AG10803 (cell line): ENCODE measurements at regions not wholly inside any gene's neighbourhood (a gene's known extent, or its start where the extent isn't known, plus 50 kb on each side); places are given as distances from the start of the nearest gene placed in this dataset.

ENCODE experiments used
- DNase-seq: peaks from one replicate; pipeline ENCODE4 v3.0.0; 2010; ENCODE audit warnings: low read depth
- H3K4me3 ChIP-seq: 2 replicates; pipeline ENCODE4 v1.5.1; 2011; ENCODE audit warnings: mild to moderate bottlenecking, low read length, control low read depth
- TF ChIP-seq, protein P1 (sequence below): conservative IDR thresholded peaks from 2 replicates; pipeline ENCODE4 v1.5.1; 2011; ENCODE audit warnings: mild to moderate bottlenecking, low read length, control low read depth, inconsistent platforms

GRCh38 chr5:3287516-3287915 lies 308.1 kb upstream of the IRX1 start:
- TF ChIP-seq, protein P1, sequence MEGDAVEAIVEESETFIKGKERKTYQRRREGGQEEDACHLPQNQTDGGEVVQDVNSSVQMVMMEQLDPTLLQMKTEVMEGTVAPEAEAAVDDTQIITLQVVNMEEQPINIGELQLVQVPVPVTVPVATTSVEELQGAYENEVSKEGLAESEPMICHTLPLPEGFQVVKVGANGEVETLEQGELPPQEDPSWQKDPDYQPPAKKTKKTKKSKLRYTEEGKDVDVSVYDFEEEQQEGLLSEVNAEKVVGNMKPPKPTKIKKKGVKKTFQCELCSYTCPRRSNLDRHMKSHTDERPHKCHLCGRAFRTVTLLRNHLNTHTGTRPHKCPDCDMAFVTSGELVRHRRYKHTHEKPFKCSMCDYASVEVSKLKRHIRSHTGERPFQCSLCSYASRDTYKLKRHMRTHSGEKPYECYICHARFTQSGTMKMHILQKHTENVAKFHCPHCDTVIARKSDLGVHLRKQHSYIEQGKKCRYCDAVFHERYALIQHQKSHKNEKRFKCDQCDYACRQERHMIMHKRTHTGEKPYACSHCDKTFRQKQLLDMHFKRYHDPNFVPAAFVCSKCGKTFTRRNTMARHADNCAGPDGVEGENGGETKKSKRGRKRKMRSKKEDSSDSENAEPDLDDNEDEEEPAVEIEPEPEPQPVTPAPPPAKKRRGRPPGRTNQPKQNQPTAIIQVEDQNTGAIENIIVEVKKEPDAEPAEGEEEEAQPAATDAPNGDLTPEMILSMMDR = no peak
- no peak for DNase-seq
- H3K4me3 ChIP-seq = no peak overlapping the region

GRCh38 chr5:3285621-3286020 lies 310.0 kb upstream of the IRX1 start:
- no peak overlapping the region for H3K4me3 ChIP-seq
- no peak for DNase-seq
- TF ChIP-seq, protein P1 = no peak

- TF ChIP-seq, protein P1 = no peak
- DNase-seq = no peak
- H3K4me3 ChIP-seq = no peak overlapping the region
These were observed 311.1 kb upstream of the IRX1 start for GRCh38 chr5:3284506-3284905.

DNA sequence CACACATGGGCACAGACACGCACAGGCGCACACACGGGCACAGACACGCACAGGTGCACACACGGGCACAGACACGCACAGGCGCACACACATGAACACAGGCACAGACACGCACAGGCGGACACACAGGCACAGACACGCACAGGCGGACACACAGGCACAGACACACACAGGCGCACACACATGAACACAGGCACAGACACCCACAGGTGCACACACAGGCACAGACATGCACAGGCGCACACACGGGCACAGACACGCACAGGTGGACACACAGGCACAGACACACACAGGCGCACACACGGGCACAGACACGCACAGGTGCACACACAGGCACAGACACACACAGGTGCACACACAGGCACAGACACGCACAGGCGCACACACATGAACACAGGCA lies 312.8 kb upstream of the IRX1 start:
- no peak for DNase-seq
- no peak overlapping the region for H3K4me3 ChIP-seq
- TF ChIP-seq, protein P1 = no peak

DNA sequence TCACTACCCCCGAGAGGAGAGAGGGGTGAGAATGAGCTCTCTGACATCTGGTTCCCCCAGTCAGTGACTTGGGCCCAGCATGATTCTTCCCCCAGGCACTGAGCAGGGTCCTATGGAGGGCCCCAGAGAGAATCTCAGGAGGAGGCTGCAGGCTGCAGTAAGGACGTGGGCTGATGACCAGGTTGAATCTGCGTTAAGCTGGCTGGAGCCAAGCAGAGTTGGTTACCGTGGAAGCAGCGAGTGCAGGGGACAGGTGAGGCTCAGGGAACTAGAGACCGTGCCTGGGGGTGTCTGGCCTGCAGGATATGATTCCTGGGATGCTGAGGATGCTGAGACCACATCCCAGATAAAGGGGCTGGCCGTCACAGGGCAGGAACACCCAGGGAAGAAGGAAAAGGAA lies 314.3 kb upstream of the IRX1 start:
- H3K4me3 ChIP-seq = no peak overlapping the region
- DNase-seq = no peak
- TF ChIP-seq, protein P1 = no peak

DNA sequence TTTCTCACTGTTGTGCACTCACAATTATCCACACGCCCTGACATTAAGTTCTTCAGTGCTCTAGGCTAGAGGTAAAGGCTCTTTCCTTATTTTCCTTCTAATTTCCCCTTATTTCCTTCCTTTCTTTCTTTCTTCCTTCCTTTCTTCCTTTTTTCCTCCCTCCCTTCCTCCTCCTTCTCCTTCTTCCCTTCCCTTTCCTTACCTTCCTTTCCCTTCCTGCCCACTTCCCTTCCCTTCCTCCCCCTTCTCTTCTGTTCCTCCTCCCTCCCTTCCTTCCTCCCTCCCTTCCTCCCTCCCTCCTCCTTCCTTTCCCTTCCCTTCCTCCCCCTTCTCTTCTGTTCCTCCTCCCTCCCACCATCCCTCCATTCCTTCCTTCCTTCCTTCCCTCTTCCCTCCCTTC lies 317.0 kb upstream of the IRX1 start:
- TF ChIP-seq, protein P1 = no peak
- DNase-seq = no peak
- no peak overlapping the region for H3K4me3 ChIP-seq

DNA sequence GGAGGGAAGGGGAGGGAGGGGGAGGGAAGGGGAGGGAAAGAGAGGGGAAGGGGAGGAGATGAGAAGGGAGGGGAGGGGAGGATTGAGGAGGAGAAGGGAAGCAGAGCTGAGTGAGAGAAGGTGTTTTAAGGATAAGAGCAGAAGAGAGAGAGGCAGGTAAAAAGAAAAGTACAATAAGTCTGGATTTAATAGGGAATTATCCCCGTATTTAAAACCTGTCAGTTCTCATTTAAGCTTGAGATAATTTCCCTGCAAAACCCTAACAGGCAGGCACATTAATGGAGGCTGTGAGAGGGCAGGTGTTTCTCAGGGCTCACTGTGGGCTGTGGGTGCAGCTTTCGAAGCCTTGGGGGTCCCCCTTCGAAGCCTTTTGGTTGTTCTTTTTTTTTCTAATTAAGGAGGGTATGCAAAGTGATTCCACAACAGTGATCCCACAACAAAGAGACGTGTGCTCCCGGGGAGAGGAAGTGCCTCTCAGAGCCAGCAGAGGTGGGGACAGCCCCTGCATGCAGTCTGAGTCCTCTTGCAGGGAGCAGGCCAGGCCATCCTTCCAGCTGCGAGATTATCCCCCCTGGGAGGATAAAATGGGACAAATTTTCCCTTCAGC lies 317.9 kb upstream of the IRX1 start:
- TF ChIP-seq, protein P1 = no peak
- H3K4me3 ChIP-seq = no peak overlapping the region

More for the DNA sequence above, 317.9 kb upstream of the IRX1 start:
- DNase-seq = no peak
